Activated CD4-positive, alpha-beta T cell treated with anti-CD3 and anti-CD28 coated beads, Interleukin-2, Interleukin-6, amounts not matched to agents 100 ng/mL and 50 ng/mL, durations not matched to agents 16 hours and 8 hours (primary cell): ENCODE measurements at regions not wholly inside any gene's neighbourhood (a gene's known extent, or its start where the extent isn't known, plus 50 kb on each side); places are given as distances from the start of the nearest gene placed in this dataset.
A peak's percentile ranks its signal among the peaks of the same experiment; 100 is the strongest.

Experiments used
- DNase-seq: peaks from one replicate; pipeline ENCODE4 v3.0.0-alpha.2; 2020

GRCh38 chr5:74953937-74954720 is 87.9 kb upstream of the FAM169A start:
- DNase-seq, result no peak

- no peak for DNase-seq
Observed at GRCh38 chr5:74953554-74953936, 87.4 kb upstream of the FAM169A start.

GRCh38 chr5:74952406-74952805 is 86.2 kb upstream of the FAM169A start:
- no peak for DNase-seq

GRCh38 chr5:74951865-74952264 is 85.7 kb upstream of the FAM169A start:
- no peak for DNase-seq

GRCh38 chr5:74950836-74951515 is 84.8 kb upstream of the FAM169A start:
- DNase-seq, result no peak

- DNase-seq, result no peak
Observed at GRCh38 chr5:74949976-74950375, 83.8 kb upstream of the FAM169A start.

- no peak for DNase-seq
Observed at GRCh38 chr5:74948031-74948546, 81.9 kb upstream of the FAM169A start.

- no peak for DNase-seq
Observed at GRCh38 chr5:74946471-74946870, 80.3 kb upstream of the FAM169A start.

GRCh38 chr5:74945561-74946165 is 79.5 kb upstream of the FAM169A start:
- peak; percentile 75 for DNase-seq

GRCh38 chr5:74943905-74944304 is 77.7 kb upstream of the FAM169A start:
- DNase-seq, result no peak

GRCh38 chr5:74942622-74943286 is 76.6 kb upstream of the FAM169A start:
- no peak for DNase-seq

GRCh38 chr5:74940782-74941353 is 74.7 kb upstream of the FAM169A start:
- no peak for DNase-seq

- DNase-seq, result peak; percentile 7
Observed at GRCh38 chr5:74938250-74938933, 72.2 kb upstream of the FAM169A start.

GRCh38 chr5:74935752-74936091 is 69.5 kb upstream of the FAM169A start:
- DNase-seq, result no peak

GRCh38 chr5:74934949-74935751 is 69.0 kb upstream of the FAM169A start:
- DNase-seq, result peak; percentile 67

- DNase-seq, result no peak
Observed at GRCh38 chr5:74927336-74927735, 61.1 kb upstream of the FAM169A start.

GRCh38 chr5:74919487-74919886 is 53.3 kb upstream of the FAM169A start:
- peak; percentile 32 for DNase-seq

GRCh38 chr5:74919041-74919440 is 52.9 kb upstream of the FAM169A start:
- no peak for DNase-seq

GRCh38 chr5:74918232-74918669 is 52.1 kb upstream of the FAM169A start:
- no peak for DNase-seq

GRCh38 chr5:74916831-74917710 is 50.9 kb upstream of the FAM169A start:
- DNase-seq, result peak; percentile 17
